ENCODE measurements at regions not wholly inside any gene's neighbourhood (a gene's known extent, or its start where the extent isn't known, plus 50 kb on each side); places are given as distances from the start of the nearest gene placed in this dataset.
"Not testable (repeated sequence)": the region's sequence is repeated elsewhere in the genome, so short reads cannot be mapped to it uniquely, and the experiment has no call there.

DNA sequence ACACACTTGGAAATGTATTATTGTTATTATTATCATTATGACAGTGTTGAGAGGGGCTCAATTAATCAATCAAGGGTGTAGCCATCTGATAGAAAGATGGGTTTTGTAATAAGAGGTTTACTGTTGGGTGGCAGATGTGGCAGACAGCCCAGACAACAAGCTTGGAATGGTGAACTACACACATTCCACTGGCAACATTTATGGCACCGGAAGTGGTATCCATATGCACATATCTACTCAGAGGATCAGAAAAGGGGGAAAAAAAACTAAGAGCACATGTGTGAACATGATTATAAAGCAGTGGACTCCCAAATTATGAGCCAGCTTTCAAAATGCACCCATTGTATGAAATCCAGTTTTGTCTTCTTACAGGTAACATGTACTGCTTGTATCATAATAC, 125.9 kb upstream of the ARX start:
- no peak for DNase-seq (ENCODE audit: low read depth in 2 of 2)

DNA sequence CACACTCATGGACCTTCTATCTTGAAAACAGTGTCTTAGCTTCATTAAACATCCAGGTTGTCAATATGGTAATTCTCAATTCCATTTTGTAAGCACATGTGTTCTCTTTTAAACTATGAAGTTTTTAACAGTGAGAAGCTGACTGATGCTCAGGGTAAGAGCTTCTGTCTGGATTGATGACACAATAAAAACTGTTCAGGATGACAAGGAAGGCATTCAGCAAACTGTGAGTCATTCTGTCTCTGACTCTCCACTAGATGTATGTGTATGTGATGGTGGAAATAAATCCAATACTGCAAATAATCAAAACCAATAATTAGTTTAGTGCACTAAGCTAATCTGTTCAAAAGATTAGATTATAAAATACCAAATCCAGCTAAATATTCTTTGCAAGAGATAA, 115.3 kb upstream of the ARX start:
- no peak for DNase-seq (ENCODE audit: low read depth in 2 of 2)

- DNase-seq (ENCODE audit: low read depth in 2 of 2) = no peak
These were observed 114.9 kb upstream of the ARX start for GRCh38 chrX:25130619-25131018.

DNA sequence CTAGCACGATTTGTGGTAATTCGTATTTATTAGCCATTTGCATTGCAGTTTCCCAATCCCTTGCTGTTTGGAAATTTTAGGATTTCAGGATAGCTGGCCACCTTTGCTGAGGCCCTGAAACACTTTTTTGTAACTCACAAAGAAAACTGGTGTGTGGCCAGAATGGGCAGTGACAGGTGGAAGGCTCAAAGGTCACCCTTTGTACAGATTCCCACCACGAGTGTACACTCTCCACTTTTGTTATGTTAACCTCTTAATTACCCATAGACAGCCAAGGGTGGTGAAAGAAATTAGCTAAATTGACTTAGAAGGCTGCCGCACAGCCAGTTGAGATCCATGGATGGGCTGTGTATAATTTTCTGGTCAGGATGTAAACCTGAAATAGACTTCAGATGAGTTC, 109.7 kb upstream of the ARX start:
- no peak for DNase-seq (ENCODE audit: low read depth in 2 of 2)

GRCh38 chrX:25124391-25124790, 108.6 kb upstream of the ARX start:
- DNase-seq (ENCODE audit: low read depth in 2 of 2) = no peak

DNA sequence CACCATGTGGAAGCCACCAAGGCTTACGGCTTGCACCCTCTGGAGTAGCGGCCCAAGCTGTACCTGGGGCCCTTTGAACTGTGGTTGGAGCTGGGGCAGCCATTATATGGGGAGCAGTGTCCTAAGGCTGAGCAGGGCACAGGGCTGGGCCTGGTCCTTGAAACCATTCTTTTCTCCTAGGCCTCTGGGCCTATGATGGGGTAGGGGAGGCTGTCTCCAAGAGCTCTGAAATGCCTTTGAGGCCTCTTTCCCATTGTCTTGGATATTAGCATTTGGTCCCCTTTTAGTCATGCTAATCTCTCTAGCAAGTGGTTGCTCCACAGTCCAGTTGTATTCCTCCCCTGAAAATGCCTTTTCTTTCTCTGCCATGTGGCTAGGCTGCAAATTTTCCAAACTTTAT, 96.4 kb upstream of the ARX start:
- no peak for DNase-seq (ENCODE audit: low read depth in 2 of 2)

DNA sequence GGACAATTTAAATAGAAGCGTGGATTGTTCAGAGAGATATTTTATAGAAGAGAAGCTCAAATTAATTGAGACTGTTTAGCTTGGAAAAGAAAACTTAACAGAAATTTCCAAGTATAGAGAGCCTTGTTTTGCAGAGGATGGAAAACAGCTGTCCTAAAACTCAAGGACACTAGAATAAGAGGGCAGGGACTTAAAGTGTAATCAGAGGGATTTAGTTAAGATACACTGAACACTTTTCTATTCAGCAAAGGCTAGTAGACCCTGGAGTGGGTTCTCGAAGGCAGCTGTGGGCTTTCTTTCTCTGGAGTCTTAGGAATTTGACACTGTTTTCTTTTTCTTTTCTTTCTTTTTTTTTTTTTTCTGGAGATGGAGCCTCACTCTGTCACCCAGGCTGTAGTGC, 92.7 kb upstream of the ARX start:
- no peak for DNase-seq (ENCODE audit: low read depth in 2 of 2)

DNA sequence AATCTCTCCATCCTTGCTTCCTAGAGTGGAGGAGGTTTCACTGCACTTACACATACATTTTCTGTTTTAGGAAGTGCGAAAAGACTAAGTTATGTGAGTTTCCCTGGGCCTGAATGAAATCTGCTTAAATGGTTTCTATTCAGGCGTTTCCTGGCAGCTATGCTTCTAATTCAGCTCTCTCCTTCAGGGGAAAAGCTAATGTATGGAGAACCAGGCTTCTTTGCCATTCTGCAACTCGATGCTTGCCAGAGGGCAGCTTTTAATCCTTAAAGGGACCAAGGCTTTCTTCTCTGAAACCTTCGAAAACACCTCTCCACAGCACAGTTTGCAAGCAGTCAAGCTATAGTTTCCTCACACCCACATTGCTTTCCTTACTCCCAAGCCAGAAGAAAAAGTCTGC, 89.5 kb upstream of the ARX start:
- DNase-seq (ENCODE audit: low read depth in 2 of 2) = no peak

- no peak for DNase-seq (ENCODE audit: low read depth in 2 of 2)
These were observed 80.8 kb upstream of the ARX start for GRCh38 chrX:25096522-25097045.

DNA sequence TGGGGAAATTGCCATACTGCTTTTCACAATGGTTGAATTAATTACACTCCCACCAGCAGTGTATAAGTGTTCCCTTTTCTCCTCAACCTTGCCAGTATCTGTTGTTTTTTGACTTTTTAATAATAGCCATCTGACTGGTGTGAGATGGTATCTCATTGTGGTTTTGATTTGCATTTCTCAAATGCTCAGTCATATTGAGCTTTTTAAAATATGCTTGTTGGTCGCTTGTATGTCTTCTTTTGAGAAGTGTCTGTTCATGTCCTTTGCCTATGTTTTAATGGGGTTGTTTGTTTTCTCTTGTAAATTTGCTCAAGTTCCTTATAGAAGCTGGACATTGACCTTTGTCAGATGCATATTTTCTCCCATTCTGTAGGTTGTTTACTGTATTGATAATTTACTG, 75.4 kb upstream of the ARX start:
- not testable (repeated sequence) for DNase-seq (ENCODE audit: low read depth in 2 of 2)

DNA sequence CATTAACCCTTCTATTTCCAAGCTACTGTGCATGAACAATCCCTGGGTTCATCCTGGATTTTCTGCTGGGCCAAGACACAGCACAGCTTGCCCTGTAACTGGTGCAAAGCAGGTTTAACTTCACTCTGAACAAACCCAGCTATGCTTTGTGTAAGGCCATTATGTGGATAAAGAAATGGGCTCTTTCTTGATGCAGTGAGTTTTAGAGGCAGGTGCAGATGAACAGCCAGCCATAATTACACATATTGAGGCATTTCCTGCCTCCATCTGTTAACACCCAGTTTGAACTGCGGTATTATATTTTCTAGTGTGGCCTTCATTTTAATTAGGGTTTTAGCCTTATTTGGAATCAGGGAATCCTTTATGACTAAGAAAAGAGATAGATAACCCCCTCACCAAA, 68.7 kb upstream of the ARX start:
- DNase-seq (ENCODE audit: low read depth in 2 of 2) = no peak

- DNase-seq (ENCODE audit: low read depth in 2 of 2) = no peak
These were observed 67.9 kb upstream of the ARX start for GRCh38 chrX:25083661-25084060.

DNA sequence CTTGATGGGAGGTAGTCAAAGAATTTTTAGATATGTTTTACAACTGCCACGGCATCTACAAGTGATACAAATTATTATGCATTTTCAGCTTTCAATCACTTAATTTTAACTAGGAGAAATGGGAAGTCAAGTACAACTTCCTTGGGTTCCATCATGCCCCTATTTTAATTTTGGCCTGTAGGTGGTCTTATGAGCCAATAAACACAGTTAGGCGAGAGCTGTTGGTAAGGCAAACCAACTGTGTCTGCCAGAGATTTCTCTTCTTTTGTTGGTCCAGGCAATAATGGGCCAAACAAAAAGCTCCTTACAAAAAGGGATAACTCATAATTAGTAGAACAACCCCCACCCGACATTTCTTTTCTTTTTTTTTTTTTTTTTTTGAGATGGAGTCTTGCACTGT, 63.3 kb upstream of the ARX start:
- DNase-seq (ENCODE audit: low read depth in 2 of 2) = no peak

DNA sequence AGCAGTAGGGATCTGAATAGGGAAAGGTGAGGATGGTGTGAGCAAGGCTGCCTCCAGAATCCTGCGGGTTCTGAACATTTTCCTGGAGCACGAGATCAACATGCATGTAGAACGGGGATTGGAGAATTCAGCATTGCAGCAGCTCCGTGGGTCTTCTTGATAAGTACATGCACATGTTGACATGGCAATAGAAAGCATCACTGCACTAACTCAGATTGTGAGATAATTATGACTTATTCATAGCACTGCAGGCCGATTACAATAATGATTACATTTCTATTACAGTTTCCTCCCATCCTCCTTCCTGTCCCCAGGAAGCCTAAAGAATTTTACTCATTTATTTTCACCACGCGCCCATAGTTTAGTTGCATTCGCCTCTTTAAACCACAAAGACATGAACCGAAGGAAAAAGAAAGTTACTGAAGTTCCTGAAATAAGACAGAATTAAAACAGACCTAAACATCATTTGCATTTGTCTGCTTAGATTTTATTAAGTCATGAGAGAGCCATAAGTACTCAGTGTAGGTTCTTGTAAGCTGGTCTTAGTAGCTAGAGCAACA, 61.3 kb upstream of the ARX start:
- DNase-seq (ENCODE audit: low read depth in 2 of 2) = no peak

DNA sequence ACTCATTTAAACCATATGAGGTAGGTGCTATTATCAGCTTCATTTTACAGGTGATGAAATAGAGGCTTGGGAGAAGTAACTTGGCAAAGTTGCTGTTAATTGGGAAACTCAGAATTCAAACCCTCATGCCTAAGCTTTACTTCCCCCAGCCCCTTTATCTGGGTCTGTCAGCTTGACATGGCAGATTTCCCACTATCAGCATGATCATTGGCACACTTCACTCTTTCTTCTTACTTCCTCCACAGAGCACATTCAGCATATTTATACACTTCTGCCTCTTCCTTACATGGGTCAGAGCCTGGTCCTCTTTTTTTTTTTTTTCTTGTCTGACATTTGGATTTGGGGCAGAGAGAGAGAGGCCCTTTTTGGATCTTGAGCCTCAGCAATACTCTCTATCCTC, 56.5 kb upstream of the ARX start:
- DNase-seq (ENCODE audit: low read depth in 2 of 2) = no peak

DNA sequence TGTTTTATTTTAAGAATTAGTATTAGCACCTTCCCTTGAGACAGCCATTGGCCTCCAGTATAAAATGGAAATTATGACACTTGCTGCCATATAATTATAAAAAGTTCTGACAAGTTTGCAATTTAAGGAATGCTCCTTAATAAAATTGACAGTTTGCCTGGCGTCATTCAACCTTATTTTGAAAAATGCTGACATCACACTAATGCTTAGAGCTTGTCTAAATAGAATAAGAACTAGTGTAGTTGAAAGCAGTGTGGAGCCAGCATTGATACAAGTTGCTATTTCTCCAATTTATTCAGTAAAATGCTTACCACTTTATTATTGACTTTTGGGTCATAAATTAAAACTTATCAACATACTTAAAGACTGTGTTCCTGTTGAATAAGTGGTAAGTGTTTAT, 54.3 kb upstream of the ARX start:
- DNase-seq (ENCODE audit: low read depth in 2 of 2) = no peak

DNA sequence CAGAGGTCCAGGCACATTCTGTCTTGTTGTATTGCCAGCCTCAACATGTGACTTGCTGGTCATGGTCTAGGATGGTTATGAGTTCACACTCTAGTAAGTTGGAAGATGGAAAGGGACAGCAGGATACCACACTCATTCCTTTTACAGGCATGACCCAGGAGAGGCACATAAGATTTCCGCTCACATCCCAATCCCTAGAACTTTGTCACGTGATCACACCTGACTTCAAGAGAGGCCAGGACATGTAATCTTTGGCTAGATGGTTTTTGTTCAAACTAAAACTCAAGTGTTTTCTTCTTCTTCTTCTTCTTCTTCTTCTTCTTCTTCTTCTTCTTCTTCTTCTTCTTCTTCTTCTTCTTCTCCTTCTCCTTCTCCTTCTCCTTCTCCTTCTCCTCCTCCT, 53.4 kb upstream of the ARX start:
- no peak for DNase-seq (ENCODE audit: low read depth in 2 of 2)

GRCh38 chrX:25068340-25068739, 52.6 kb upstream of the ARX start:
- DNase-seq (ENCODE audit: low read depth in 2 of 2) = no peak

DNA sequence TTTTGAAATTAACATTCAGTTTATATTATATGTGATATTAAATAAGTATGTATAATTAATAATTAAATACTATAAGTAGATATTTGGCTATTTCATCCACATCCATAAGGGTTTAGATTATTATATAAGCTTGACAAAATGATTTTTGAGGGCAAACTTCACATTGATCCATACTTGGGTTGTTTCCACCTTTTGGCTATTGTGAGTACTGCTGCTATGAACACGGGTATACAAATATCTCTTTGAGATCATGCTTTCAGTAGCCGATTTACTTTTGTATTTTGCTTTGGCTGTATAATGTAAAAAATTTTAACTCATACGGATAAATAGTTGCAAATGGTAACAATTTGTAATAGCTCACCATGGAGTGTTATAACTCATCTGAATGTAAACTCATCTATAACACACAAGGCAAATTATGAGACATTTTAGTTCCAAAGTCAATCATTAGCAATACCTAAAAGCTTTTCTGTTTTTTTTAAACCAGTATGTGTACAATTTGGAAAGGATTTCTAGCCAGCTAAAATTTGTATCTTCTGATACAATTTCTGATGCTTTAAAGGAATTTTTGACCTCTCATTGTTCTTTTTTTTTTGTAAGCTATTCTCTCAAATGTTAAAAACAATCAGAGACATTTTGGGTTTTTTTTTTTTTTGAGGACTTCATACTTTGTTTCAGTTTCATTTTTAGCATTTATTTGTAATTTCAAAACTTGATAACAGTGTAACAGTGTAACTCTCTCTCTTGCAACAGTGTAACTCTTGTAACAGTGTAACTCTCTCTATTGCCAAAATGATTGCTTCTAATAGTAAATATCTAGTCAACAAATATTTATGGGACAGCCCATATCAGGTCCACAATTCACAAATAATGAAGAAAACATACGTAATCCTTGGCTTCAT, 51.8 kb upstream of the ARX start:
- no peak for DNase-seq (ENCODE audit: low read depth in 2 of 2)

DNA sequence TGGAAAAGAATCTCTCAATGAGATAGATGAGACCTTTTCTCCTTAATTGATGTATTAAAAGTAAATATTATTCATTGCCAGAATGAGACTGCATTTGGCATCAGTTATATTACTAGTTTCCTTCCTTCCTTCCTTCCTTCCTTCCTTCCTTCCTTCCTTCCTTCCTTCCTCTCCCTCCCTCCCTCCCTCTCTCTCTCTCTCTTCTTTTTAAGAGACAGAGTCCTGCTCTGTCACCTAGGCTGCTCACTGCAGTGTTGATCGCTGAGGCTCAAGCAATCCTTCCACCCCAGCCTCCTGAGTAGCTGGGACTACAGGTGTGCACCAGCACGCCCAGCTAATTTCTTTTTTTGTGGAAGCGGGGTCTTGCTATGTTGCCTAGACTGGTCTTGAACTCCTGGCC, 50.4 kb upstream of the ARX start:
- no peak for DNase-seq (ENCODE audit: low read depth in 2 of 2)
